Heart left ventricle (tissue), 13 donors: ENCODE measurements at regions not wholly inside any gene's neighbourhood (a gene's known extent, or its start where the extent isn't known, plus 50 kb on each side); places are given as distances from the start of the nearest gene placed in this dataset.

Experiments
- POLR2A ChIP-seq, 2 donors: fragments of 450-650 bp; IDR thresholded peaks; one replicate each; pipeline ENCODE4 v1.6.1; 2017; ENCODE audit warnings: antibody characterized with exemption in 2 of 2, mild to moderate bottlenecking in 2 of 2, moderate library complexity in 2 of 2
- TF ChIP-seq, protein P1 (sequence below), 12 donors: fragments of 200-600 bp; sonication (generic) in 4 of 12; IDR thresholded peaks; one replicate each; pipeline versions ENCODE4 v1.5.0 to v1.8.0; 2018 to 2022; ENCODE audit warnings: antibody characterized with exemption in 12 of 12, mild to moderate bottlenecking in 5 of 12
- donor health status: ischemic (EF 13 %, LVEDD 7.1; RV severe dilation, severe dysfunction).
- donor health status: DM: no; HTN: yes; CAD: no.
- donor health status: DM: no; HTN: no; CAD: no.
- donor health status: ischemic (EF 25% LVEDD 6.9; RV normal size, moderate dysfunction).
- donor health status: ischemic (EF 25% LVEDD 5.7; RV mildly dilated, moderate dysfunction).
- donor health status: ischemic (EF 35%, LVEDD 5.7; RV mildly dilated, moderate dysfunction).
- donor health status: nonischemic (EF 11% LVEDD 7.7; RV severe dilation, severe dysfunction).
- donor health status: DM: yes; HTN: yes; CAD: no.
- donor health status: PGD.
- donor health status: ischemic (EF 29% LVEDD 5.4; RV normal size, mild dysfunction).
- donor health status: nonischemic (EF 23%, LVEDD 6.1; RV moderate dilation, normal function).

DNA sequence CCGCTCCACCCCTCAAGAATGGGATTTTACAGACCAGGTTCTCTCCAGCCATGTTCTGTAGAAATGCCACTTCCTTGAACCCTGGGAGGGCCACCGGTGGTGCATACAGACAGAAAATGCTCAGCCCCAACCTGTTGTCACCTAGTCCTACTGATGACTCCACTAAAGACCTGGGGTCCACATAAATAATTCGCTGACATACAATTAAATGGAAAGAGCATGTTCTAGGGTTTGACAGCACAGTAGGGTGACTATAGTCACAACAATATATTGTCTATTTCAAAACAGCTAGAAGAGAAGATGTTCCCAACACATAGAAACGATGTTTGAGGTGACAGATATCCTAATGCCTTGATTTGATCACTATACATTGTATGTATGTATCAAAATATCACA is 155.6 kb upstream of the NEBL start:
- TF ChIP-seq, protein P1, sequence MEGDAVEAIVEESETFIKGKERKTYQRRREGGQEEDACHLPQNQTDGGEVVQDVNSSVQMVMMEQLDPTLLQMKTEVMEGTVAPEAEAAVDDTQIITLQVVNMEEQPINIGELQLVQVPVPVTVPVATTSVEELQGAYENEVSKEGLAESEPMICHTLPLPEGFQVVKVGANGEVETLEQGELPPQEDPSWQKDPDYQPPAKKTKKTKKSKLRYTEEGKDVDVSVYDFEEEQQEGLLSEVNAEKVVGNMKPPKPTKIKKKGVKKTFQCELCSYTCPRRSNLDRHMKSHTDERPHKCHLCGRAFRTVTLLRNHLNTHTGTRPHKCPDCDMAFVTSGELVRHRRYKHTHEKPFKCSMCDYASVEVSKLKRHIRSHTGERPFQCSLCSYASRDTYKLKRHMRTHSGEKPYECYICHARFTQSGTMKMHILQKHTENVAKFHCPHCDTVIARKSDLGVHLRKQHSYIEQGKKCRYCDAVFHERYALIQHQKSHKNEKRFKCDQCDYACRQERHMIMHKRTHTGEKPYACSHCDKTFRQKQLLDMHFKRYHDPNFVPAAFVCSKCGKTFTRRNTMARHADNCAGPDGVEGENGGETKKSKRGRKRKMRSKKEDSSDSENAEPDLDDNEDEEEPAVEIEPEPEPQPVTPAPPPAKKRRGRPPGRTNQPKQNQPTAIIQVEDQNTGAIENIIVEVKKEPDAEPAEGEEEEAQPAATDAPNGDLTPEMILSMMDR (IDR thresholded peaks at IDR 0.05) = no peak
- TF ChIP-seq POLR2A (IDR thresholded peaks at IDR 0.05) = no peak
